IPS-18c (cell line): ENCODE measurements at regions not wholly inside any gene's neighbourhood (a gene's known extent, or its start where the extent isn't known, plus 50 kb on each side); places are given as distances from the start of the nearest gene placed in this dataset.
"Not testable (repeated sequence)": the region's sequence is repeated elsewhere in the genome, so short reads cannot be mapped to it uniquely, and the experiment has no call there.

Source experiments
- H3K4me3 ChIP-seq: 2 replicates; pipeline ENCODE4 v1.7.0; 2013; ENCODE audit warnings: low read depth, mild to moderate bottlenecking, low read length, moderate library complexity; ENCODE audit not compliant: insufficient read depth
- H3K9me3 ChIP-seq: one replicate; pipeline ENCODE4 v1.6.1; 2013; ENCODE audit warnings: mild to moderate bottlenecking, low read length, moderate library complexity; ENCODE audit not compliant: control insufficient read depth, insufficient read depth

DNA sequence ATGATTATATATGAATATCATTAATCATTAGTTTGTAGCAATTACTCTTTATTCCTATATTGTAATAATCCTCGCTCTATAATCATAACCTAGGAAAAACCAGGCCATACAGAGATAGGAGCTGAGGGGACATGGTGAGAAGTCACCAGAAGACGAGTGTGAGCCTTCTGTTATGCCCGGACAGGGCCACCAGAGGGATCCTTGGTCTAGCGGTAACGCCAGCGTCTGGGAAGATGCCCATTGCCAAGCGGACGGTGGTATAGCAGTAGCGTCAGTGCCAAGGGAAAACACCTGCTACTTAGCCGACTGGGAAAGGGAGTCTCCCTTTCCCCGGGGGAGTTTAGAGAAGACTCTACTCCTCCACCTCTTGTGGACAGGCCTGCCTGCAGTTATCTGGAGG lies 1347.6 kb downstream of the GATA3 start:
- not testable (repeated sequence) for H3K4me3 ChIP-seq, H3K9me3 ChIP-seq

DNA sequence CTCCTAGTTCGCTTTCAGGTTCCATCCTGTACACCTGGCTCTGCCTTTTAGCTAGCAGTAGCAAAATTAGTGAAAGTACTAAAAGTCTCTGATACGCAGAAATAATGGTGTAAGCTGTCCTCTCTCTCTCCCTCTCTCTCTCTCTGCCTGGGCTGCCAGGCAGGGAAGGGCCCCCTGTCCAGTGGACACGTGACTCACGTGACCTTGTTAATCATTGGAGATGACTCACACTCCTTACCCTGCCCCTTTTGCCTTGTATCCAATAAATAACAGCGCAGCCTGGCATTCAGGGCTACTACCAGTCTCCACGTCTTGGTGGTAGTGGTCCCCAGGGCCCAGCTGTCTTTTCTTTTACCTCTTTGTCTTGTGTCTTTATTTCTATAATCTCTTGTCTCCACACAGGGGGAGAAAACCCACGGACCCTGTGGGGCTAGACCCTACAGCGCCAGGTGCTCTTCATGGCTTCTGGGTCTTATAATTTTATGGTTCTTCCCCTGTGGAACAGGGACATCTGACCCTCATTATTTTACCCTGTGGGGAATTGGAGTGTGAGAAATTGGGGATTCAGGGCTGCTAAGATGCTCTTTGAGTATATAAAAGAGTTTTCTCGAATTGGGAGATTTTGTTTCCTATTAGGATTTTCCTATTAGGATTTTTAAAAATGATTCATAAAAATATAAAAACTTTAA lies 1348.2 kb downstream of the GATA3 start:
- not testable (repeated sequence) for H3K9me3 ChIP-seq, H3K4me3 ChIP-seq

DNA sequence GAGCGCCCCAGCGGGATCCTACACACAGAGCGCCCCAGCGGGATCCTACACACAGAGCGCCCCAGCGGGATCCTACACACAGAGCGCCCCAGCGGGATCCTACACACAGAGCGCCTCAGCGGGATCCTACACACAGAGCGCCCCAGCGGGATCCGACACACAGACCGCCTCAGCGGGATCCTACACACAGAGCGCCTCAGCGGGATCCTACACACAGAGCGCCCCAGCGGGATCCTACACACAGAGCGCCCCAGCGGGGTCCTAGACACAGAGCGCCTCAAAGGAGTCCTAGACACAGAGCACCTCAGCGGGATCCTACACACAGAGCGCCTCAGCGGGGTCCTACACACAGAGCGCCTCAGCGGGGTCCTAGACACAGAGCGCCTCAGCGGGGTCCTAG lies 1352.7 kb downstream of the GATA3 start:
- H3K9me3 ChIP-seq, H3K4me3 ChIP-seq: not testable (repeated sequence)

DNA sequence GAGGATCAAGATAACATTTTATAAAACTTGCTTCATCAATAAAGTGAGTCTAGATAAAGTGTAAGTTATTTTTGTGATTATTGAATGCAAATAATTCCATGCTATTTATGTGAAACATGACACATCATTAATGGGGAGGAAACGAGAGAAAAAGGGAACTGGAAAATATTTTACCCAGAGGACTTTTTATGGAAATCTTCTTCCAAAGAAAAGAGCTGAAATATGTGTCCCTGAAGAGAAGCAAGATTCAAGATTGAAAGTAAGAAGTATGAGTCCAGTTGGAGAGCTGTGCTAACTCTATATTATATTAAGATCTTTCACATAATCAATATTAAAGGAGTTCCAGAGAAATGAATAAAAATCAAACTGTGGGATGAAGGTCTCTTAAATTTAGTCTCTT lies 1361.8 kb downstream of the GATA3 start:
- H3K9me3 ChIP-seq: no peaks in the 10 kb centered on the region
- H3K4me3 ChIP-seq: no peak overlapping the region

DNA sequence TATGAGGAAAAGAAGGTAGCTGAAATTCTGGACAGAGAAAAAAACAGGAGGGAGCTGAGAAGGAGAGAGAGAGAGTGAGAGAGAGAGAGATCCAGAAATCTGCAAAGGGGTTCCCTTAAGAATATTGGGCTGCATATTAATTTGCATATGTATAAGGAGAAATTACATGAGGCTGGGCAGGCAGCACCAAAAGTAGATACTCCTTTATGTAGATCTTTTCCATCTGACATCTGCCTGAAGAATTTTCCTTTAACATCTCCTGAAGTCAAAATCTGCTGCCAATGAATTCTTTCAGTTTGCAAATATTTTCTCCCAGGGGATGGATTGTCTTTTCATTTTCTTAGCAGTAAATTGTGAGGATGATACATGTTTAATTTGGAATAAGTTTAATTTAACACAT lies 1365.3 kb downstream of the GATA3 start:
- H3K4me3 ChIP-seq: no peak overlapping the region
- no peaks in the 10 kb centered on the region for H3K9me3 ChIP-seq

DNA sequence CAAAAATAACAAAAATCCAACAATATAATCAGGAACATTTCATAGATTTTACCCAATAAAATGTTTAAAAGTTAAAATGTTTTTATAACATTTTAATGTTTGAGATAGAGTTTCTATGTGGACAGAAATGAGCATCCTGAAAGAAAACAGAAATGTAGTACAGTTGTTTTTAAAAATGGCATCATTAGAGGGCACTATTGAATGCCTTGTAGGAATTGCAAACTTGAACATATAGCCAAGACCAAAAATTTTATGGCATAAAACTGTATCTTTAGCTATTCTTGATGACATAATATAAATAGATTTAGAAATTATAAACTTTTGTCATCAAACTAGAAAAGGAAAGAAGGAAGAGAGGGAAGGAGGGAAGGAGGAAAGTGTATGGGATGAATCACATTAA lies 1372.7 kb downstream of the GATA3 start:
- no peak overlapping the region for H3K4me3 ChIP-seq
- peaks cover 2% of the 10 kb centered on the region for H3K9me3 ChIP-seq

DNA sequence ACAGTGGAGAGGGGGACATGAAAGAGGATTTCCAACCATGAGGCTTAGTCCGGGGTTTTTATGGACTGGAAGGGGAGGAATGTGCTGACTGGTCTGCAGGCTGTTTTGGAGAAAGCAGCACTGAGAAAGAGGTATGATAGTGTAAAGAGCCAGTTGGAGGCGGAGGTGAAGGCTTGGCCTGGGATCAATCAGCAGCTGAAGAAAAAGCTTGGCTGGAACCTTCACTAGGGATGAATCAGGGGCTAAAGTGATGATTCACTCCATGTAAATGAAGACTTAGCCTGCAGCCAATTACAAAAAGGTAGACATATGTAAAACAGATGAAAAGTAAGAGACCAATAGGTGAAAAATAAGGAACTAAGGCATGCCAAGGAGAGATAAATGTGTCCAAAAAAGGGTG lies 1382.6 kb downstream of the GATA3 start:
- Histone ChIP-seq H3K9me3 (no peaks in the 10 kb centered on the region), H3K4me3 (no peak overlapping the region)

DNA sequence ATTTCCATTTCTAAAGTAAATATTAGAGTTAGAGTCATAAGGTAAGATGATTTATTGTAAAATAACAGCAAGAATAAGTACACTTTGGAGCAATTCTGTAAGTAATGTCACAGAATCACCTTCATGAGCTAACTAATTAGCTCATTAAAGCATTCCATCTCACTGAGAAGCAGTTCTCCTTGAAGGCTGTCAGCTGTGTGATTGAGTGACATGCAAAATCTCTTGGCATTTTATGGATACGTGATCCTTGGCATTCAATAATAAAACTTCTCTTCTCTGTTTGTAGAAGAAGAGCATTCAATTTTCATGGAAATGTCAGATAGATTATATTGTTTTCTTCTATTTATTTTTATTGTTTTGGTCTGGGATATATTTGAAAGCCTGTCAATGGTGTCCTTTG lies 1389.3 kb downstream of the GATA3 start:
- H3K9me3 ChIP-seq: no peaks in the 10 kb centered on the region
- H3K4me3 ChIP-seq: no peak overlapping the region

DNA sequence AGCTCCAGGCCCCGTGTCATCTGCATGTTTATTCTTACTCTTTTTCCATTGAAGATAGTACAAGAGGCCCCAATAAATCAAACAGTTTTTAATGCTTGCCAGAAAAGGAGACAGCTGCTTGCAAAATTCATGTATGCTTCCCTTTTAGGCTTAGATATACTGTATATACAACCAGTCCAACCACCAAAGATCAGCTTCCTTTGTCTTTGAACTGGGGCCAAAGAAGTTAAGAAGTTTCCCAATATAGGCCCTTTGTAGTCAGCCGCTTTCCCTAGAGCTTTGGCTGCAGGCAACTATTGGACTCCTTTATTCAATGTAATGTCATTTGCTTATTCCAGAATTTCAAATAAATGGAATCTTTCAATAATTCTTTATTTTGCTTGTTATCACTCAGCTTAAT lies 1395.0 kb downstream of the GATA3 start:
- H3K9me3 ChIP-seq: peaks cover 4% of the 10 kb centered on the region
- no peak overlapping the region for H3K4me3 ChIP-seq

DNA sequence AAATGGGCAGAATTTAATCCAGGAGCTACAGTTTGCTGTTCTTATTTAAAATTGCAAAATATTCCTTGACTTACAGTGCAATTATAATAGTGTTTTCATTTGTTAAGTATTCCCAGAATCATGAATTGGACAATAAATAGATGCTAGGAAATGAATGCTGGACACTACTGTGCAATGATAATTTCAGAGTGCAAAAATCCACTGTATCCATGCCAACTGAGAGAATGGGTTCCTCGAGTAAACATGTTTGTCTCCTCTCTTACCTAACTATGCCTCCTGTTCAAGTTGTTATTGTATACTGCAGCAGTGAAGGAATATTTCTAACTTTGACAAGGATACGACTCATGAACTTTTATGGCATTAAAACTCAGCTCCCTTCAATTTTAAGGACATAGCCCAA lies 1396.3 kb downstream of the GATA3 start:
- H3K4me3 ChIP-seq: no peak overlapping the region
- H3K9me3 ChIP-seq: peaks cover 4% of the 10 kb centered on the region

DNA sequence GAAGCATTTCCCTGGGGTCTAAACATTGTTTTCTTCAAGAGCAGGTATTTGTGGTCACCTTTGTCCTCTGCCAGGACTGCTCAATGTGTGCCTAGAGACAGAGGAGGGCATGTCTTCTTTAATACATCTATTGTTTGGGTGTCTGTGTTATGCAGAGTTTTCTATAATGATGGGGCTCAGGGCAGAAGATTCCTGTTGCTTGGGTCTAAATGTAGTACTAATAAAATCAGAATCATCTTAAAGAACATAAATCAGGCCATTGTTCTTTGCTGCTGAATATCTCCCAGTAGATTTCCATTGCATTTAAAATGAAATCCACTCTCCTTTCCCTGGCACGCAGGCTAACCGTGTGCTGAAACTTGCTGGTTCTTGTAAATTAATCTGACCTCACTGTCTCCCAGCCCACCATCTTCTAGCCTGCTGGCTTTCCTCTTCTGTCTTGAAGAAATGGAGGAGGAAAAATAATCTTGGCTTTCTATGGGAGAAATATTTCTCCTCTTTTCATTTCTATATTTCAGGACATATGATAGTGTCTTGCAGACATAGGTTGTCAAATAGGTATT lies 1396.8 kb downstream of the GATA3 start:
- Histone ChIP-seq H3K9me3 (peaks cover 4% of the 10 kb centered on the region), H3K4me3 (no peak overlapping the region)

DNA sequence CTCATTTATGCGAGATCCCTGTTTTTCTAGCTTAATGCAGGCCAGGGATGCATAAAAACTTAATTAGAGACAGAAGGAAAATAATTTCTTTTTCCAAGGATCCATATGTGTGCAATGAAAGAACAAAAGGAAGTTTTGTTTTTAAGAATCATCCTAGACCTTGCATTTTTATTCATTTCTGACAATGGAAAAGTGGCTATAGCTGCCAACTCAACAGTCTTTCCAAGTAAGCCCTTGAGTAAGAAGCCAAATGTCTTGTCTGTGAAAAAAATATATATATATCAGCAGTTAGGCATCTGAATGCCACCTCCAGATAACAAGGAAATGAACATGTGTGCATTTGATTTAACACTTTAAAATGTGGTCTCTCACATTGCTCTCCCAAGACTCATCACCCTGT lies 1397.6 kb downstream of the GATA3 start:
- peaks cover 4% of the 10 kb centered on the region for H3K9me3 ChIP-seq
- no peak overlapping the region for H3K4me3 ChIP-seq

DNA sequence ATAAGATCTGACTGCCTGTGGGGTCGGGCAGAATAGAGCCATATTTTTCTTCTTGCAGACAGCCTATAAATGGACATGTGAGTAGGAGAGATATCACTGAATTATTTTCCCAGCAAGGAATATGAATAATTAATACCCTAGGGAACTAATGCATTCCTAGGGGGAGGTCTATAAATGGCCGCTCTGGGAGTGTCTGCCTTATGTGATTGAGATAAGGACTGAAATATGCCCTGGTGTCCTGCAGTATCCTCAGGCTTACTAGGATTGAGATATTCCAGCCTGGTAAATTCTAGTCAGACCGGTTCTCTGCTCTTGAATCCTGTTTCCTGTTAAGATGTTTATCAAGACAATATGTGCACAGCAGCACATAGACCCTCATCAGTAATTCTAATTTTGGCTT lies 1399.4 kb downstream of the GATA3 start:
- not testable (repeated sequence) for H3K4me3 ChIP-seq, H3K9me3 ChIP-seq

DNA sequence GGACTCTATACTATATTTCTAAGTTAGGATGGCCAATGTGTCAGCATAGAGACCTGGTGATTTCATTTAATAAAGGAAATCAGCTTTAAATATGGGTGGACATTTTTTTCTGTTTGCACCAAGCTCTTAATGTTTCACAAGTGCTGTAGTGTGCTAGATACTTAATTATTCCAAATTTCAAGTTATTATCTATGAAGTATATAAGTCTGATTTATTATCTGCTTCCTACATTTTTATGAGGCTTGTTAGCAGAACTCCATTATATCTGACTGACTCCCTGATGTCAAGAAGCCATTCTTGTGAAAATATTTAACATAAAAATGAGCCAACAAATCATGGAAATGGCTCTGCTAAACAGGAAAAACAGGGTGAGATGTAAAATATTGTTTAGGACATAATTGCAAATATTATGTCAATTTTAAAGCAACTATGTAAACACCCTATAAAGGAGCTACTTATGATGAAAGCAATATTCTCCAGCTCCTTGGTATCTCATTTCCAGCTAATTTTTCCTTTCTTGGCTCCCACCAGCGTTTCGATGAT lies 1415.2 kb downstream of the GATA3 start:
- no peaks in the 10 kb centered on the region for H3K9me3 ChIP-seq
- no peak overlapping the region for H3K4me3 ChIP-seq

DNA sequence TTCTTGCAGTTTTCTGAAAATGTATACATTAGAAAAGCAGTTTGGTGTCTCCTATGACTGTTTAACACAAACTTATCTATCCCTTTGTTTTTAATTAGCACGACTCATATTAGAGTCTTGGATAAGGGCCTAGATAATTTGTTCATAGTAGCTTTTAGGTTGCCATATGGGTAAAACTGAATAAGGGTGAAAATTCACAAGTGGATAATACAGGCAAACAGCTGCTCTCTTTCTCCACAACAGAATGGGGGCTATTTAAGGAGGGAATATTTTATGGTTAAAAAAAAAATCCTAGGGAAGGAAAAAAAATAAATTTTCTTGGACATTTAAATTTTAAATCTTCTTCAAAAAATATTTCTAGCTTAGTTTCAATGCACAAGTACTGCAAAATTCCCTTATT lies 1416.1 kb downstream of the GATA3 start:
- Histone ChIP-seq H3K4me3 (no peak overlapping the region), H3K9me3 (no peaks in the 10 kb centered on the region)

DNA sequence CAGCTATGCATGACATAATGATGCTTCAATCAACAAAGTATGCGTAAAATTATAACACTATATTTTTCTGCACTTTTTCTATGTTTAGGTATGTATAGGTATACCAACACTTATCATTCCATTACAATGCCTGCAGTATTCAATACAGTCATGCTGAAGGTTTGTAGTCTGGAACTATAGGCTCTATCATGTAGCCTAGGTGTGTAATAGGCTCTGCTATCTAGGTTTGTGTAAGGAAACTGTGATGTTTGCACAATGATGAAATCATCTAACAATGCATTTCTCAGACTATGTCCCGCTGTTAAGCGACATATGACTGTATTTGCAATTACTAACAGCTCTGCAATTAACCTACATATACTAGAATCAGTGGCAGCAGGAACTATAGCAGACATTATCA lies 1447.5 kb downstream of the GATA3 start:
- H3K9me3 ChIP-seq: no peaks in the 10 kb centered on the region

DNA sequence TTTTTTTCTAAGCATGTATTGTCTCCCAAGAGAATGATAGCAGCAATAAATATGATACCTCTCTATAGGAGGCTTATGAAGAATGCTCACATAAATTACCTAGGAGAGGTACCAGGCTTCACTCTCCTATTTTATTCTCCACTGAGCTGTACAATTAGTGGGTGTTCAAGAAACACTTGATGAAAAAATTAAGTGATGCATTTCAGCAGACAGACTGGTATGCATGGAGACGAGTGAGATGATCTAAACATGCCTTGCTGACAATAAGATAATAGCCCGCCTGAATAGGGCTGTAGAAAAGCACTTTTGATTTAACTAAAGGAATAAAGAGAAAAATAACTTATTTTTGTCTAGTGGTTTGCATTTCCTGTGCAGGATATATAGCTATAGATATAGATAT lies 1449.7 kb downstream of the GATA3 start:
- Histone ChIP-seq H3K9me3 (no peaks in the 10 kb centered on the region), H3K4me3 (no peak overlapping the region)

More for the DNA sequence above, 1447.5 kb downstream of the GATA3 start:
- no peak overlapping the region for H3K4me3 ChIP-seq

DNA sequence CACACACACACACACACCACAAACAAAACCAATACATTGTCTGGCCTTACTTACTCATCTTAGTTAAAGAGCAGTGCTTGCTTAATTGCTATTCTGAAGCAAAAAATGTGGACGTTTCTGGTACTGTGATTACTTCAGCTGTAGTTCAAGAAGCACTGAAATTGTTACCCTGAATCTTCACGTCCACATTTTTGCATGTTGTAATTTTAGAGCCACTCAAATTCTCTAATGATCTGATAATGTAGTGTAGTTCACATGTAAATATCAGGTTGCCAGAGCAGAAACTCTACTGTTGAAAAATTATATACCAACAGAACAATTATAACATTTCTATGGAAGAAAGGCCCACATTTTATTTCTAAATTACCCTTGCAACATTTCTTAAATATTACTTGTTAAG lies 1451.1 kb downstream of the GATA3 start:
- no peaks in the 10 kb centered on the region for H3K9me3 ChIP-seq

DNA sequence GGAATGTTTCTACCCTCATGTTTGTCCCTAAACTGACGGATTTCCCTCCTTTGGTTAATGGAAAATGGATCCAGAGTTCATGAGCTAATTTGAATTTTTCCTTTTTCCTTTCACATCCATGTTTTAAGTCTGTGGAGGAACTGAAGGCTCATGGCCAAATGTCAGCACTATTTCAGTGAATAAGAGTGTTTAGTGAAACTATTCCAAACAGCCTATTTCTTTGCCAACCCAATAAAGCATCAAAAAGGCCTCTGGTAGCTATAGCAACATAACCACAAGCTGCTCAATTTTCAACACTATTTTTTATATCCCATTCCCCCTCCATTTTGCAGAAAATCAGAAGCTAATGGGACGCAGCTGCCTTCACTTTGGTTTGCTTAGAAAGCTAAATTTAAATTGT lies 1454.1 kb downstream of the GATA3 start:
- Histone ChIP-seq H3K9me3 (no peaks in the 10 kb centered on the region), H3K4me3 (no peak overlapping the region)

More for the DNA sequence above, 1451.1 kb downstream of the GATA3 start:
- no peak overlapping the region for H3K4me3 ChIP-seq
